AG04449 (cell line): ENCODE measurements at regions not wholly inside any gene's neighbourhood (a gene's known extent, or its start where the extent isn't known, plus 50 kb on each side); places are given as distances from the start of the nearest gene placed in this dataset.

Source experiments
- CTCF ChIA-PET: fragments of 350-600 bp; formaldehyde crosslinking; extraction: SDS; loops from one replicate; lab custom pipeline; 2021; ENCODE audit warnings: antibody characterized with exemption; lab: Yijun Ruan, JAX
- POLR2A ChIA-PET: fragments of 400-600, 350-600 bp; formaldehyde crosslinking; extraction: SDS; loops from one replicate; lab custom pipeline; 2020; ENCODE audit warnings: antibody characterized with exemption, inconsistent platforms; lab: Yijun Ruan, JAX
- DNase-seq: peaks from one replicate; pipeline ENCODE4 v3.0.0-alpha.2; 2010; ENCODE audit warnings: low read depth, low spot score
- H3K4me3 ChIP-seq: 2 replicates; pipeline ENCODE4 v1.5.1; 2011; ENCODE audit warnings: low read depth, mild to moderate bottlenecking, control low read depth, low read length
- CTCF ChIP-seq: IDR thresholded peaks from one replicate; pipeline ENCODE4 v1.5.1; 2011; ENCODE audit warnings: mild to moderate bottlenecking, moderate library complexity, low read length, control low read depth, inconsistent platforms; ENCODE audit not compliant: insufficient read depth; ENCODE audit errors: missing control alignments

GRCh38 chr9:83142389-83142788, 79.4 kb upstream of the RASEF start:
- H3K4me3 ChIP-seq = no peak overlapping the region
- DNase-seq = no peak
- POLR2A ChIA-PET = no interaction called here
- TF ChIP-seq CTCF = no peak
- CTCF ChIA-PET = no interaction called here

- no peak overlapping the region for H3K4me3 ChIP-seq
- no peak for DNase-seq
- CTCF ChIA-PET = no interaction called here
- POLR2A ChIA-PET = no interaction called here
- TF ChIP-seq CTCF = no peak
Observed at GRCh38 chr9:83141887-83142286, 78.9 kb upstream of the RASEF start.

- TF ChIP-seq CTCF = no peak
- ChIA-PET POLR2A (no interaction called here), CTCF (no interaction called here)
- no peak for DNase-seq
- H3K4me3 ChIP-seq = no peak overlapping the region
Observed at GRCh38 chr9:83140061-83140460, 77.1 kb upstream of the RASEF start.

- POLR2A ChIA-PET = no interaction called here
- CTCF ChIA-PET = no interaction called here
- TF ChIP-seq CTCF = no peak
- DNase-seq = no peak
- H3K4me3 ChIP-seq = no peak overlapping the region
Observed at GRCh38 chr9:83138422-83139135, 75.6 kb upstream of the RASEF start.

GRCh38 chr9:83133316-83133715, 70.4 kb upstream of the RASEF start:
- H3K4me3 ChIP-seq = no peak overlapping the region
- ChIA-PET CTCF (no interaction called here), POLR2A (no interaction called here)
- DNase-seq = no peak
- no peak for TF ChIP-seq CTCF

- ChIA-PET CTCF (no interaction called here), POLR2A (no interaction called here)
- DNase-seq = no peak
- no peak overlapping the region for H3K4me3 ChIP-seq
- no peak for TF ChIP-seq CTCF
Observed at GRCh38 chr9:83132768-83133167, 69.8 kb upstream of the RASEF start.
